MV-4-11 (cell line): ENCODE measurements at regions not wholly inside any gene's neighbourhood (a gene's known extent, or its start where the extent isn't known, plus 50 kb on each side); places are given as distances from the start of the nearest gene placed in this dataset.

Experiments
- DNase-seq: peaks from one replicate; lab custom pipeline; 2025; lab: John Stamatoyannopoulos, UW

- no peak for DNase-seq
Measured at GRCh38 chr22:47251911-47252310, 489.5 kb downstream of the TBC1D22A start.

- DNase-seq = no peak
Measured at GRCh38 chr22:47250995-47251765, 488.7 kb downstream of the TBC1D22A start.

GRCh38 chr22:47249370-47249928 is 487.0 kb downstream of the TBC1D22A start:
- no peak for DNase-seq

- DNase-seq = no peak
Measured at GRCh38 chr22:47248925-47249324, 486.5 kb downstream of the TBC1D22A start.

- no peak for DNase-seq
Measured at GRCh38 chr22:47247579-47248240, 485.3 kb downstream of the TBC1D22A start.

GRCh38 chr22:47245786-47246185 is 483.3 kb downstream of the TBC1D22A start:
- no peak for DNase-seq

GRCh38 chr22:47245286-47245685 is 482.8 kb downstream of the TBC1D22A start:
- no peak for DNase-seq

GRCh38 chr22:47240116-47240515 is 477.7 kb downstream of the TBC1D22A start:
- no peak for DNase-seq

GRCh38 chr22:47239474-47239860 is 477.0 kb downstream of the TBC1D22A start:
- no peak for DNase-seq

GRCh38 chr22:47238690-47239473 is 476.4 kb downstream of the TBC1D22A start:
- no peak for DNase-seq

- DNase-seq = no peak
Measured at GRCh38 chr22:47237890-47238480, 475.5 kb downstream of the TBC1D22A start.

GRCh38 chr22:47236718-47237117 is 474.3 kb downstream of the TBC1D22A start:
- no peak for DNase-seq

- no peak for DNase-seq
Measured at GRCh38 chr22:47236161-47236560, 473.7 kb downstream of the TBC1D22A start.

GRCh38 chr22:47233316-47234243 is 471.1 kb downstream of the TBC1D22A start:
- DNase-seq = no peak

GRCh38 chr22:47232753-47233152 is 470.3 kb downstream of the TBC1D22A start:
- no peak for DNase-seq

- no peak for DNase-seq
Measured at GRCh38 chr22:47232197-47232596, 469.7 kb downstream of the TBC1D22A start.

GRCh38 chr22:47231759-47232158 is 469.3 kb downstream of the TBC1D22A start:
- DNase-seq = no peak

- DNase-seq = no peak
Measured at GRCh38 chr22:47230741-47231140, 468.3 kb downstream of the TBC1D22A start.

GRCh38 chr22:47230251-47230650 is 467.8 kb downstream of the TBC1D22A start:
- no peak for DNase-seq

- DNase-seq = no peak
Measured at GRCh38 chr22:47228767-47229166, 466.3 kb downstream of the TBC1D22A start.
